T-helper 2 cell treated with Interferon-gamma antibody and Interleukin-4, amounts not matched to agents 100 ng/mL and 5 ng/mL, for 36 hours (primary cell): ENCODE measurements at regions not wholly inside any gene's neighbourhood (a gene's known extent, or its start where the extent isn't known, plus 50 kb on each side); places are given as distances from the start of the nearest gene placed in this dataset.
"Not testable (repeated sequence)": the region's sequence is repeated elsewhere in the genome, so short reads cannot be mapped to it uniquely, and the experiment has no call there.

ENCODE experiments used
- intact Hi-C: fragments of 100-400 bp; cut with micrococcal nuclease; formaldehyde crosslinking; loops from one replicate; pipeline ENCODE4 v1.15.1; 2023

DNA sequence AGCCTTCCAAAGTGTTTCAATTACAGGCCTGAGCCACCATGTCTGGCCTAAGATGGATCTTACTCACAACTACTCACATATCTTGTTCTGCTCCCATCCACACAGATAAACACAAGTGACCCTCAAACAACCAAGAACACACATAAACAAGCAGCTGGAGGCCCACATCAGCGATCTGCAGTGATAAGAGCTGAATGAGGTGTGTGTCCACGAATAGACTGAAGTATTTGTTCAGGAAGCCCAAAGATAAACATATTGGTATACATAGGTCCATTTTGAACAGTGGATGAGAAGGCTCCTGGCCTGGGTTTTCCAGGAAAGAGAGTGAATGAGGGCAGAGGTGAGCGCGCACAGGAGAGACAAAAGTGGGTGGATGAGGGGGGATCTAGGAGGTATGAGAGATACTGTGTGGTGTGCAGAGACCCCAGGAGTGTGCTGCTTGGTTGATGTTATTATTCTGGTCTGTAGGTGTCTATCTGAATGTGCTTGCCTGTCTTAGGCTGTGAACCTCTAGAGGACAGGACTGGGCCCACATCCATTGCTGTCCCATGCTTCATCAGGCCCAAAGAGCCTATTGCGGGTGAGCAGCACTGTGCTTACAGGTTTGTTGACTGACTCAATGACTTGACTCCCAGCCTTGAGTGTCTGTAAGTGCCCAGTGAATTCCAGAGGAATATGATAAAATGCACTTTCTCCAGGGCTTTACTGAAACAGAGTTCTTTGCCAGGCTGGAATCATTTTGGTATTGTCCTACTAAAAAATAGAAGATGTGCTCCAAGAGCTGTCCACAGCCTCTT is 79.9 kb upstream of the ATP1A1 start:
- intact Hi-C loops: no loop called here

GRCh38 chr1:116297495-116298212 is 75.4 kb upstream of the ATP1A1 start:
- intact Hi-C loops: no loop called here

DNA sequence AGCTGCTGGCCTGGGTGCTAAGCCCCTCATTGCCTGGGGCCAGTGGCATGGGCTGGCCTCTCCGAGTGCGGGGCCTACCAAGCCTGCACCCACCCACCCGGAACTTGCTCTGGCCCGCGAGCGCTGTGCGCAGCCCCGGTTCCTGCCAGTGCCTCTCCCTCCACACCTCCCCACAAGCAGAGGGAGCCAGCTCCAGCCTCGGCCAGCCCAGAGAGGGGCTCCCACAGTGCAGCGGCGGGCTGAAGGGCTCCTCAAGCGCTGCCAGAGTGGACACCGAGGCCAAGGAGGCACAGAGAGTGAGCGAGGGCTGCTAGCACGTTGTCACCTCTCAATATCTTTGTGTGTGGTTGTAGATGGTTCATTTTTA is 74.8 kb upstream of the ATP1A1 start:
- intact Hi-C loops: not testable (repeated sequence)

DNA sequence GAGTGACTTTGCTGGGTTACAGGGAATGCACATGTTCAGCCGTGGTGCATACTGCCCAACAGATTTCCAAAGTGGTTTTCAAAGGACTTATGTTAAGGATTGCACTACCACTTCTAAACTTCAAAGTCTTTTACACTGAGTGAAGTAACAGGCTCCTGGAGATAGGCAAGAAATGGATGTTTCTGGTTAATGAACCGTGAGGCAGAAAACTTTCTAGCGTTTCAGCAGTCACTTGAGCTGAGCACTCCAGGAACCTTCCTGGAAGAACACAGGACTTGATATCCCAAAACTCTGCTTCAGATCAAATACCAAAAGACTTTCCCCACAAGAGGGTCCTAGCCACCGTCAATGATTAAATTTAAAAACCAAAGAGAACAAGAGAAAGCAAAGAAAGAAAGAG is 74.3 kb upstream of the ATP1A1 start:
- intact Hi-C loops: no loop called here

DNA sequence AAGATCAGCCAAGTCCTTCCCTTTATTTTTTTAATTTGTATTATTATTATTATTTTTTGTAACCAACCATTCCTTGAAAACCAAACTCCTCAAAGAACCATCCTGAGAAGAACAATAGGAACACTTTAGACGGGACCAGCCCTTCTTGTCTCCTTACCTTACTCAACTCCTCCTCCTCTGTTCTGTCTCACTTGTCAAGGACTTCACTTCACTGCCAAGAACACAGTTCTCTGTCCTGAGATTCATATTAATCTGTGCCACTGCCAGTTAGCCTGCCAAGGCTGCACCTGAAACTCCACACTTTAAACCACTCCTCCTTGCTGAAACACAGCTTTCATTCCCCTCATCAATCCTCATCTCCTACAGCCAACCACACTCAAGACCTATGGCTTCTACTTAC is 73.8 kb upstream of the ATP1A1 start:
- intact Hi-C loops: no loop called here

- intact Hi-C loops: no loop called here
Measured at GRCh38 chr1:116302281-116302680, 70.8 kb upstream of the ATP1A1 start.

DNA sequence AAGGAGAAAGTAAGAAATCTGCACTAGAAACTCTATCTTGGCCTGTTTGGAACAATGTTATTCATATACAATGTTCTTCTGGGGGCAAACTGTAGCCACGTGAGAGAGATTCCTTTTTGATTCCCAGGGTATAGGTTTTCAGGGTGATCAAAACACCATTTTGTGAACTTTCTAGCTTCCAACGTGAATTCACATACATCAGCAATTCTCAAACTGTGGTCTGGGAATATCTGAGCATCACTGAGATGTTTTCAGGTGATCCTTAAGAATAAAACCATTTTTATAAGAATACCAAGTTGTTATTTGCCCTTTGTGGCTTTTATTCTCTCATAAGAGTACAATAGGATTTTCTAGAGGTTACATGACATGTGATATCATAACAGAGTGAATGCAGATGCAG is 66.9 kb upstream of the ATP1A1 start:
- intact Hi-C loops: no loop called here

DNA sequence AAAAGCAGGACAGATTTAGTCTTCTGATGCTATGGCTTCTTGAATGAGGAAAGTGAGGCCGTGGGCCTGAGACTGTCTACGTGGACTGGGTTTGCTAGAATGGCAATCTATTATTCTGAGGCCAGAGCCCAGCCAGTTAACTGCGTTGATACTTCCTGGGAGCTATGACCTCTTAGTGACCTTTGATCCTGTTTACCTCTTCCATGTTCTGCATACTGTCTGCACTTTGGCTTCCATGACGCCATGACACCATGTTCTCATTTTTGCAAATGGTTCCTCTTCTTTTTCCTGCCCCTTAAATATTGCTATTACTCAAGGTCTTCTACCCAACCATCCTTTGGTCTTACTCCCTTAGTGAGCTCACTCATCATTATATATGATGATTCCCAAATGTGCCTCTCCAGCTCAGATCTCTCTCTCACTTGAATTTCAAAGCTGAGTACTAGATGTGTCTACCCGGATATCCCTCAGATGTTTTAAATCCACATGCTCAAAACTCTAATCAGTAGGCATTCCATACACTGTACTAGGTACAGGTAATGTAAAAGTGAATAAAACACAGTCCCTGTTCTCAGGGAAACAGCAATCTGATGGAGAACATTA is 66.1 kb upstream of the ATP1A1 start:
- intact Hi-C loops: no loop called here

DNA sequence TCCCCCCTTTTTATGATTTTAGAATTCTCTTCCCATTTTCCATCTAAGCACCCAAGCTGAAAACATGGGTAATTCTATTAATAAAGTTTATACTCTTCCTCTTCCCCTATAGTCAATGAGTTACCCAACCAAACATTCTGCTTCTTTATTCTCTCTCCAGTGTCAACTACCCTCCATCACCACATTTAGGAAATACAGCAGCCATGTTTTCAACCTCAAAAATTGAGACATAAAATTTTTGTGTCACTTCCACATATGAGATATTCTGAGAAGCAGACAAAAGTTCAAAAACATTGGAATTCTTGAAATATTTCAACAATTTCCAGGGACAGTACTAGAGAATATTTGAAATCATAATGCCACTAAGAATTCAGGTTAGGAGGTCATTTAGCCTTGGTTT is 64.8 kb upstream of the ATP1A1 start:
- intact Hi-C loops: no loop called here

DNA sequence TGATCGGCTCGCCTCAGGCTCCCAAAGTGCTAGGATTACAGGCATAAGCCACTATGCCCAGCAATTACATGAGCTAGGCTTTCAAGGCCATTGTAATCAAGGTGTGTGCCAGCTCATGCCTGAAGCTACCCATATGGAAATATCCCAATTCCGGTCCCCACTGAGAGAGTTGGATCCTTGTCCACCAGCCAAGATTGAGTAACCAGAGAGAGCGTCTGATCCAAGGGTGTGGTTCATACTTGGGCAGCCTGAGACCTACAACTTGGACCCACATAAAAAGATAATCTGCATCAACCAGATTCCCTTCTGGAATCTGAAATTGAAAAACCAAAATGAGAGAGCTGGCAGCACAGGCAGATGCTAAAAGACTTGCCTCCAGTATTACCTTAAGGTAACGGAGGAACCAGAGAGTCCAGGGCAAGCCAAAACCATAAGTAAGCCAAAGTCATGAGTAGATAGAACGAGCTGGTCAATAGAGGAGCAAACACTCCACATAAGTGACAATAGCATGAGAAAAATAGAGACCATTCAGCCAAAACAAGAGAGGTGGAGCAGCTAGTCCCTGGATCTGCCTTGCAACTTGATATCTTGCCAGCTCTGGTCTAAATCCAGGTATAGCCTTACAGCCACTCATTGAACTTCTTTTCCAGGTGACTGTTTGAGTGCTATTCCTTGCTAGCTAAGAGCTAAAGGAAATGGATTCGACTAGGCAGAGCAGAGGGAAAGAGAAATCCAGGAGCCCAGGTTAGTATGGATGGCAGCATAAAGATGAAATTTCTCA is 63.8 kb upstream of the ATP1A1 start:
- intact Hi-C loops: no loop called here

DNA sequence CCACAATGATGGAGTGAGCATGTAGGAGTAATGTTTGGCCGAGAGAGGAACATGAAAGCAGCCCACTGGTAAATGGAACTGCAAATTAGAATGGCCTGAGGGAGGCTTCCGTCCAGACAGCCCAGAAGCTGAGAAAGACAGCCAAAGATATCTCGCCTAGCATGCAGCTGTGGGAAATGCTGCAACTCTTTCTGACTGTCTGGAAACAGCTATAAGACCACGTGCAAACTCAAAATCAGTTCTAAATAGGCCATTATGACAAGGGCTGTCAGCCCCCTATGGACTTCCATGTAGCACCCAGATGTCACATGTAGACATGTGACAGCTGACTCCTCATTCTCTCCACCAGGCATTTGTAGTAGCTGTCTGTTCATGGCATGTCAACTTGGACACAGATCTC is 62.9 kb upstream of the ATP1A1 start:
- intact Hi-C loops: no loop called here

GRCh38 chr1:116311193-116311592 is 61.9 kb upstream of the ATP1A1 start:
- intact Hi-C loops: no loop called here

DNA sequence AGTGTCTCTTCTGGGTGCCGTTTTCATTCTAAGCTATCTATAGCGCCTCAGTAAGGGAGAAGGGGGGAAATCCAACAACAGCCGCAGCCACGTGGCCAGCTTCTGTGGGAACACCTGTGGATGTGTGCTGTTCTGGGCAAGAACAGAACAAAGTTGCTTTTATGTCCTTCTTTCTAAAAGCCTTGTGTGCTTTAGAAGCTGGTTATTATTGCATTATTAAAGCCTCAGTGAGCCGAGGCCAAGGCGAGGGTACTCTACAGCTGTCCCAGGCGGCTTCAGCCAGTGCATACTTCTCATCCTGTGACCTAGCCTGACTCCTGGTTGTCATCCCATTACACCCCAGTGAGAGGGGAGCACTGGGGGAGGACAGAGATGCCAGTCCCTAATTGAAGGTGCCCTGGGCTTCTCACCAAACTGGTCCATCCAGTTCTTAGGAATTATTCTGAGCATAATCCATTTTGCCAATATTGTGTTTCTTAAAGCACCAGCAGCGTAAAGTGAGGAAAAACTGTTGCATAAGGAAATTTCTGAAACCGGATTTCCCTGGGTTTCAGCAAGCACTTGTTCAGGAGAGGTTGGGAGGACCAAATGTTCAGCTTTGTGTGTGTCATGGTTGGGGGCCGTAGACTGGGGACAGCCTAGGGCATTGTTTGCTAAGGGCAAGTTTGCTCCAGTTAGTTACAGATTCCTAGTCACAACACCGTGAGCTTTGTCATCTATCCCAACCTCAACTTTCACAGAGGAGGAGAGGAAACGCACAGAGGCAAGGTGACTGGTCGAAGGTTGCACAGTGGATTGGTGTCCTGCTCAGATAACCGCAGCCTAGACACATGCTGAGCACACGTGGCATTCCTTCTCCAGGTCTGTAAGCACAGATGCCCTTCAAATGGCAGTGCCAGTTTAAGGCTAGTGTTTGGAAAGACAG is 61.0 kb upstream of the ATP1A1 start:
- intact Hi-C loops: no loop called here

DNA sequence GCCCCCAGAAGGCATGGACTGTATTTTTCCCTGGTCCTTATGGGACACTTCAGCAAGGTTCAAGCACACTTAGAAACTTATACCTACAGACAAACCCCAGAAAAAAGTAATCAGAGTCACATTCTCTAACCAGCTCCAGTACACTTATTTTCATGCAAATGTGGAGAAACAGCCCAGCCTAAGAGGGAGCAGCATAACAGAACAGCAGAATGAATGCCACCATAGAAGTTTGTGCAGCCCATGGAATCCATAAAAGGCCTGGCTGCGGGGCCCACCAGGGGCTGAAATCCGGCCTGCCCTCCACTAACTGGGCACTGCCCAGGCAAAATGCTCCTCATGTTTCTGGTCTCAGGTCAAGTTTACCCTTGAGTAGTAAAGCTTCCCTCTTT is 60.4 kb upstream of the ATP1A1 start:
- intact Hi-C loops: no loop called here

- intact Hi-C loops: no loop called here
Measured at GRCh38 chr1:116313776-116314175, 59.3 kb upstream of the ATP1A1 start.

DNA sequence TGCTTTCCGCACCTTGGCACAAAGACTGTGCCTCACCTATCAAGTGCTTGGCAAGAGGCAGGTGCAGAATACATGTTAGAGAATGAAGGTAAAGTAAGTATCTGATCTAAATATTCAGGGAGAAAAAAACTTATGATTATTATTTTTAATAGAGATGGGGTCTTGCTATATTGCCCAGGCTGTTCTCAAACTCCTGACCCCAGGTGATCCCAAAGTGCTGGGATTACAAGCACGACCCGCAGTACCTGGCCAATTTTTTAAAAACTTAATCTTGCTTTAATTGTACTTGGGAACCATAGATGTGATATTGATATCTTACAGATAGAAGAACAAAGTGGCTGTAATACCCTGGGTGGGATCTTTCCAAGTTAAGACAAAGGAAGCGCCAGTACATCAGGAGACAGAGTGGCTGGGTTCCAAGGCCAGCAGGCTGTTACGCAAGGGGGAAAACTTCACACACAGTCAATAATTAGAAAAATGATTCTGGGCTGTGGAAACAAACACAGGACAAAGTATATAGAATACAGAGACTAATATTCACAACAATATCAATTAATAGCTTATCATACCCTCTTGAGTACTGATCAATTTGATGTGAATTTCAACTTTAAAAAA is 58.6 kb upstream of the ATP1A1 start:
- intact Hi-C loops: no loop called here

- intact Hi-C loops: no loop called here
Measured at GRCh38 chr1:116316373-116316772, 56.7 kb upstream of the ATP1A1 start.

GRCh38 chr1:116318897-116319296 is 54.1 kb upstream of the ATP1A1 start:
- intact Hi-C loops: no loop called here

DNA sequence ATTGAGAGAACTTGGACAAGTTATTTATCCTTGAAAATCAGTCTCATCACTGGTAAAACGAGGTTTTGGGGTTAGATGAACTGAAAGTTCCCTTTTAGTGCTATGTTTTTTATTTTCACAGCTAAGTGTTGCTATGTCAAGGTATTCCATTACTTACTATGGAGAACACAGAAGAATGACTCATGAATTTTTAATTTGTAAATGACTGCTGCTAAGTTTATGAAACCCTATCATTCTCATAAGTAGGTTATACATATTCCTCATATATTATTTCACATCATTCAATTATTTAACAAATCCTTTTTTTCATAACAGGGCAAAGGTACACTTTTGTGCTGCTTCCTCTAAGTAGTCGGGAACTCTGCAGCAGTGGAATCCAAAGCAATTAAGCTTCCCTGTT is 52.2 kb upstream of the ATP1A1 start:
- intact Hi-C loops: no loop called here

- intact Hi-C loops: no loop called here
Measured at GRCh38 chr1:116321766-116322175, 51.3 kb upstream of the ATP1A1 start.
